Astrocyte of the spinal cord (primary cell): ENCODE measurements at regions not wholly inside any gene's neighbourhood (a gene's known extent, or its start where the extent isn't known, plus 50 kb on each side); places are given as distances from the start of the nearest gene placed in this dataset.

Experiments
- DNase-seq: peaks from one replicate; pipeline ENCODE4 v3.0.0; 2011; ENCODE audit warnings: low read depth, low spot score
- H3K4me3 ChIP-seq: 2 replicates; pipeline ENCODE4 v1.5.1; 2011; ENCODE audit warnings: low read depth, mild to moderate bottlenecking, low read length, moderate library complexity
- in situ Hi-C: cut with HindIII; loops from 2 replicates; pipeline ENCODE4 v1.10.0; 2017; ENCODE audit warnings: low sequenced_read_pairs
- TF ChIP-seq, protein P1 (sequence below): IDR thresholded peaks from 2 replicates; pipeline ENCODE4 v1.5.1; 2012; ENCODE audit warnings: low read depth, mild to moderate bottlenecking, low read length, inconsistent platforms

DNA sequence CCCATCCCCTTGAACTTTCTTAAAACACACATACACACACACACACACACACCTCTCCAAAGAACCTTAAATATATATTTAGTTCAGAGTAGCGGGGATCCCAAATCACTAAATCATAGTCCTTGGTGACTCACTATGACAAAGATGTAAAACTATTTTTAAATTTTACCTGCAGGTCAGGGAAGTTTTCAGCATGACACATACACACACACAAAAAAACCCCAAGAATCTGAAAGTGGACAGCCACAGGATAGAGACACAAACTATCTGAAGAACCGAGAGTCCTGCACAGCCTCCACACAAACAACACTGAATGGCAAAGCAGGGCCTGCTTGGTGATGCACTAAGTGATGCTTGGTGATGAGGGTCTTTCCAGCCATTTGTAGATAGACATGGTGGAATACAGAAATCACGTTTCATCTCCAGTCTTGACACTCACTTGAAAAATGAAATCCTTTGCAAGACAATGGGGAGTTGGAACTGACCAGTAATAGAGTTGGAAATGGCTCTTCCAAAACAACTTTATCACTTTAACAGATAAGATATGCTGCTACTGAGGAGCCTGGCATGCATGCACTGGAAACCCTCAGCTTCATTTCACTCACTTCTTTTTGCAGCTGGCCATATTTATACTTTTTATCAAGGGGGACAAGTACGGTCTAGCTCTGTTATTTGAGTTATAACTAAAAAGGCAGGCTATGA lies 307.3 kb downstream of the RAPGEF2 start:
- in situ Hi-C loops = no loop called here
- H3K4me3 ChIP-seq = no peak overlapping the region
- DNase-seq = peak; percentile 29
- TF ChIP-seq, protein P1, sequence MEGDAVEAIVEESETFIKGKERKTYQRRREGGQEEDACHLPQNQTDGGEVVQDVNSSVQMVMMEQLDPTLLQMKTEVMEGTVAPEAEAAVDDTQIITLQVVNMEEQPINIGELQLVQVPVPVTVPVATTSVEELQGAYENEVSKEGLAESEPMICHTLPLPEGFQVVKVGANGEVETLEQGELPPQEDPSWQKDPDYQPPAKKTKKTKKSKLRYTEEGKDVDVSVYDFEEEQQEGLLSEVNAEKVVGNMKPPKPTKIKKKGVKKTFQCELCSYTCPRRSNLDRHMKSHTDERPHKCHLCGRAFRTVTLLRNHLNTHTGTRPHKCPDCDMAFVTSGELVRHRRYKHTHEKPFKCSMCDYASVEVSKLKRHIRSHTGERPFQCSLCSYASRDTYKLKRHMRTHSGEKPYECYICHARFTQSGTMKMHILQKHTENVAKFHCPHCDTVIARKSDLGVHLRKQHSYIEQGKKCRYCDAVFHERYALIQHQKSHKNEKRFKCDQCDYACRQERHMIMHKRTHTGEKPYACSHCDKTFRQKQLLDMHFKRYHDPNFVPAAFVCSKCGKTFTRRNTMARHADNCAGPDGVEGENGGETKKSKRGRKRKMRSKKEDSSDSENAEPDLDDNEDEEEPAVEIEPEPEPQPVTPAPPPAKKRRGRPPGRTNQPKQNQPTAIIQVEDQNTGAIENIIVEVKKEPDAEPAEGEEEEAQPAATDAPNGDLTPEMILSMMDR = no peak

- in situ Hi-C loops = no loop called here
- TF ChIP-seq, protein P1 = no peak
- no peak for DNase-seq
- no peak overlapping the region for H3K4me3 ChIP-seq
These were observed 308.0 kb downstream of the RAPGEF2 start for GRCh38 chr4:159410891-159411290.

DNA sequence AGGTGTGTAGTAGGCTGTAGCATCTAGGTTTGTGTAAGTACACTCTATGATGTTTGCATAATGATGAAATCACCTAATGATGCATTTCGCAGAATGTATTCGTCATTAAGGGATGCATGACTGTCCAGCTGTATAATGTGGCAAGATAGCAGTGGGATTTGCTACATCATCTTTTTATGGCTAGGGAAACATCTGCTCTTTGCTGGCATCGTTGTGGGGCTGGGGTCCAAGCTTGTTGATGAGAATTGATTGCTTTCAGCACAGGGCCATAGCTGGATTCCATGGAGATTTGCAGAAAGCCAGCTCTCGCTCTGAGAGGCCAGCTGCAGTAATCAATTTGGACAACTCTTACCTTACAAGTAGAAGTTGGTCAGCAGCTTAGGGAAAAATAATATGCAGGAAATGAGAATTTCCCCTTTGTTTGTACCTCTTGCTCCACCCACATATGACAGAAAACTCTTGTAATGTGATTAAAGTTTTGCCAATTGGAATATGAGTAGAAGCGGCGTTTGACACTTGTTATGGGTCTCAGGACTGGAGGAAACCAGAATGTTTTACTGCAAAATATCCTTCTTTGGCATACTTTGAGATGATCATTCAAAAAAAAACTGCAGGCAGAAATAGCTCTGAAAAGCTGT lies 310.5 kb downstream of the RAPGEF2 start:
- in situ Hi-C loops = no loop called here
- TF ChIP-seq, protein P1 = no peak
- no peak for DNase-seq
- H3K4me3 ChIP-seq = no peak overlapping the region

DNA sequence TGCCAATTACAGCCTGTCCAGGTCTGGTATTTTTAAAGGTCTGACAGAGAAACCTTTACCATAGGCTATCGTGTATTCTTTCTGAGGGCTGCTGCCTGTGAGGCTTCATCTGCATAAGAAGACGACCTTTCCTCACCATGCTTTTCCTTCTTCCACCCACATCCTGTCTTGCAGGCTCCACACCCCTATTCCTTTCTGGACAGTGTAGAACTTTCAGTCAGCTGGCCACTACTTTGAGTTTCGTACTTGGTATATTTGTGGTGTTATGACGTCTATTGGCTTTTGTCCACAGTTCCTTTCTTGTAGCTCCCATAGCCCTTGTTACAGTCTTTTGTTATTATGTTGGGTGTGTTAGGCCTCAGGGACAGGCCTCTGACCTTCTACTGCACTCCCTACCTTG lies 311.4 kb downstream of the RAPGEF2 start:
- TF ChIP-seq, protein P1 = no peak
- DNase-seq = no peak
- no peak overlapping the region for H3K4me3 ChIP-seq
- in situ Hi-C loops = no loop called here

GRCh38 chr4:159416073-159416472 lies 313.2 kb downstream of the RAPGEF2 start:
- in situ Hi-C loops = no loop called here
- TF ChIP-seq, protein P1 = no peak
- DNase-seq = no peak

GRCh38 chr4:159416996-159417395 lies 314.1 kb downstream of the RAPGEF2 start:
- no peak overlapping the region for H3K4me3 ChIP-seq

More at GRCh38 chr4:159416073-159416472, 313.2 kb downstream of the RAPGEF2 start:
- no peak overlapping the region for H3K4me3 ChIP-seq

More at GRCh38 chr4:159416996-159417395, 314.1 kb downstream of the RAPGEF2 start:
- no peak for DNase-seq
- in situ Hi-C loops = no loop called here
- TF ChIP-seq, protein P1 = no peak
